ENCODE measurements at regions not wholly inside any gene's neighbourhood (a gene's known extent, or its start where the extent isn't known, plus 50 kb on each side); places are given as distances from the start of the nearest gene placed in this dataset.

DNA sequence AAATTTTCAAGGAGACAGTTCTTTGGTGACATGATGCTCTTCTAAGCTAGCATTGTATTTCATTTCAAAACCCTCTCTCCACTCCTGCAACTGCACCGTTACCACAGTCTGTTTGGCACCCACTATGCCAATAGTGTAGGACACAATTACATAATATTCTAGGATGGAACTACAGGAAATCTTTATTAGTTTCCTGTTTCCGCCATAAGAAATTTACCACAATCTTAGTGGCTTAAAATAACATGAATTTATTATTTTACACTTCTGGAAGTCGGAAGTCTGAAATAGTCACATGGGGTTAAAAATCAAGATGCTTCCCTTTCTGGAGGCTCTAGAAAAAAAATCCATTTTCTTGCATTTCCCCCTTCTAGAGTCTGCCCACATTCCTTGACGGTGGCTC lies 733.1 kb downstream of the HDGFL1 start:
- TF ChIP-seq ZFP3 (tag by site-specific recombination; IDR thresholded peaks at IDR 0.05; ENCODE audit: low read depth) = no peak
- no peak for TF ChIP-seq ZNF341 (tag by site-specific recombination; IDR thresholded peaks at IDR 0.05; ENCODE audit: low read depth)
- no peak for TF ChIP-seq ZNF311 (tag by site-specific recombination; IDR thresholded peaks at IDR 0.05; ENCODE audit: borderline replicate concordance)
- no peak for TF ChIP-seq CTCF (tag by site-specific recombination; IDR thresholded peaks at IDR 0.05)
- TF ChIP-seq, protein P1, sequence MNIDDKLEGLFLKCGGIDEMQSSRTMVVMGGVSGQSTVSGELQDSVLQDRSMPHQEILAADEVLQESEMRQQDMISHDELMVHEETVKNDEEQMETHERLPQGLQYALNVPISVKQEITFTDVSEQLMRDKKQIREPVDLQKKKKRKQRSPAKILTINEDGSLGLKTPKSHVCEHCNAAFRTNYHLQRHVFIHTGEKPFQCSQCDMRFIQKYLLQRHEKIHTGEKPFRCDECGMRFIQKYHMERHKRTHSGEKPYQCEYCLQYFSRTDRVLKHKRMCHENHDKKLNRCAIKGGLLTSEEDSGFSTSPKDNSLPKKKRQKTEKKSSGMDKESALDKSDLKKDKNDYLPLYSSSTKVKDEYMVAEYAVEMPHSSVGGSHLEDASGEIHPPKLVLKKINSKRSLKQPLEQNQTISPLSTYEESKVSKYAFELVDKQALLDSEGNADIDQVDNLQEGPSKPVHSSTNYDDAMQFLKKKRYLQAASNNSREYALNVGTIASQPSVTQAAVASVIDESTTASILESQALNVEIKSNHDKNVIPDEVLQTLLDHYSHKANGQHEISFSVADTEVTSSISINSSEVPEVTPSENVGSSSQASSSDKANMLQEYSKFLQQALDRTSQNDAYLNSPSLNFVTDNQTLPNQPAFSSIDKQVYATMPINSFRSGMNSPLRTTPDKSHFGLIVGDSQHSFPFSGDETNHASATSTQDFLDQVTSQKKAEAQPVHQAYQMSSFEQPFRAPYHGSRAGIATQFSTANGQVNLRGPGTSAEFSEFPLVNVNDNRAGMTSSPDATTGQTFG (tag by site-specific recombination; IDR thresholded peaks at IDR 0.05; ENCODE audit: borderline replicate concordance) = no peak
- no peak for TF ChIP-seq SP2 (tag by site-specific recombination; IDR thresholded peaks at IDR 0.05)
